GM12873 (cell line): ENCODE measurements at regions not wholly inside any gene's neighbourhood (a gene's known extent, or its start where the extent isn't known, plus 50 kb on each side); places are given as distances from the start of the nearest gene placed in this dataset.

Experiments used
- CTCF ChIP-seq: IDR thresholded peaks from 2 replicates; pipeline ENCODE4 v1.5.1; 2012; ENCODE audit warnings: low read depth, mild to moderate bottlenecking, moderate library complexity, low read length, control low read depth; ENCODE audit not compliant: insufficient read depth; ENCODE audit errors: missing control alignments

GRCh38 chr2:15863494-15864175 is 76.7 kb upstream of the MYCN start:
- TF ChIP-seq CTCF: no peak

GRCh38 chr2:15864176-15864769 is 76.1 kb upstream of the MYCN start:
- TF ChIP-seq CTCF: no peak

DNA sequence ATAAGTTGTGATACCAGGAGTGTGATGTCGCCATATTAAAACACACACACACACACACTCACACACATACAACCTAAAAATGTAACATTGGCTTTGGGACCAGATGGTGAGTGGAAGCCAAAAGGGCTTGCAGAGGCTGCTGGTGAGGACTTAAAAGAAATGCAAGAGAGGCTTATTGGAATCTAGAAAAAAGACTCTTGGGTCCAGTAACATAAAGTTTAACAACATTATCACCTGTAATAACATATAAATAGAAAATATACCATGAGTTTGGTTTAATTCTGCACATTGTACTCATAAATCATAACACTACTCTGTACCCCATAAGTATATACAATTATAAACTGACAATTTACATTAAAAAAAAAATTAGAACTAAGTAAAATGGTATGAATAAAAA is 74.4 kb upstream of the MYCN start:
- TF ChIP-seq CTCF: no peak

DNA sequence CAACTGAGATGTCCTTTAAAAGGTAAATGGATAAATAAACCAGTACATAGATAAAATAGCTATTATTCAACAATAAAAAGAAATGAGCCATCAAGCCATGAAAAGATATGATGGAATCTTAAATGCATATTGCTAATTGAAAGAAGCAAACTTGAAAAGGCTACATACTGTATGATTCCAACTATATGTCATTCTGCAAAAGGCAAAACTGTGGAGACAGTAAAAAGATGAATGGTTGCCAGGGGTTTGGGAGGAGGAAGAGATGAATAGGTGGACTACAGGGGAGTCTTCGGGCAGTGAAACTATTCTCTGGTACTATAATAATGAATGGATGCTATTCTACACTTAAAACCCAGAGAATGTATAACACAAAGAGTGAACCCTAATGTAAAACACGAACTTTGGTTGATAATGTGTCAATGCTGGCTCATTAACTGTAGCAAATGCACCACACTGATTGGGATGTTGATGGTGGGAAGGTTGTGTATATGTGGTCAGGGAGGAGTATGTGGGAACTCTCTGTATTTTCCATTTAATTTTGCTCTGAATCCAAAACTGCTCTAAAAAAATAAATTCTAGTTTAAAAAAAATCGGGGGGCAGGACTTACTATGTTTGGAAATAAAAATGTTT is 73.7 kb upstream of the MYCN start:
- no peak for TF ChIP-seq CTCF

- TF ChIP-seq CTCF: no peak
These were observed 72.9 kb upstream of the MYCN start for GRCh38 chr2:15867194-15868171.

DNA sequence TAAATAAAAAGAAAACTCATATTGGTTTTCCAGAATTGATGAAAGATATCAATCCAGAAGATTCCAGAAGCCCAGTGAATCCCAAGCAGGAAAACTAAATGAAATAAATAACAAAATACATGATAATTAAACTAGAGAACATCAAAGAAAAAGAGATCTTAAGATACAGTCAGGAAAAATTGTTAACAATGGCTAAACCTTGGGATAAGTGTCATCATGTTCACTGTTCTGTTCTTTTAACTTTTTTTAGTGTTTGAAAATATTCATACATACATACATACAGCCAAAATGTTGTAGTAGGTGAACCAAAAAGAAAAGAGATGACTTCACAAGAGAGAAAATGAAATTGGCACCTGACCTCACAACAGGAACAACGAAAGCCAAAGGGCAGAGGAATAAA is 72.2 kb upstream of the MYCN start:
- TF ChIP-seq CTCF: no peak
